B cell (primary cell): ENCODE measurements at regions not wholly inside any gene's neighbourhood (a gene's known extent, or its start where the extent isn't known, plus 50 kb on each side); places are given as distances from the start of the nearest gene placed in this dataset.

ENCODE experiments used
- ATAC-seq: fragments of 200-7000 bp; cut with Tn5 transposase; one replicate; pipeline ENCODE4 v1.10.0; 2021; ENCODE audit warnings: low read depth, mild to moderate bottlenecking, moderate number of reproducible peaks, moderate library complexity
- CTCF ChIA-PET: fragments of 350-600 bp; sonication (Branson Sonifier 250); formaldehyde crosslinking; loops from one replicate; lab custom pipeline; 2021; ENCODE audit warnings: antibody characterized with exemption, inconsistent platforms; lab: Charles Lee
- POLR2A ChIA-PET: fragments of 350-600 bp; sonication (Branson Sonifier 250); formaldehyde crosslinking; loops from one replicate; lab custom pipeline; 2021; ENCODE audit warnings: antibody characterized with exemption; lab: Charles Lee
- DNase-seq: peaks from one replicate; pipeline ENCODE4 v3.0.0; 2013
- H2AFZ ChIP-seq: 2 replicates; pipeline ENCODE4 v1.6.1; 2012; ENCODE audit warnings: mild to moderate bottlenecking, low read depth, low read length; ENCODE audit not compliant: insufficient read depth, poor library complexity, severe bottlenecking
- H3K27ac ChIP-seq, 2 donors: 1 replicate in 1 of 2; 2 replicates in 1 of 2; pipeline ENCODE4 v1.5.1; 2012 to 2013; ENCODE audit warnings: low read length in 2 of 2, mild to moderate bottlenecking in 2 of 2, moderate library complexity in 1 of 2
- H3K27me3 ChIP-seq, 4 experiments: fragments of 200-600 bp in 1 of 4; sonication (generic) in 1 of 4; replicated peaks in 1 of 4; 1 replicate in 2 of 4; 2 replicates in 2 of 4; pipeline versions ENCODE4 v1.6.1 to v1.7.0; 2013 to 2016; ENCODE audit warnings: low read length in 3 of 4, mild to moderate bottlenecking in 2 of 4, mixed read lengths in 1 of 4, moderate library complexity in 1 of 4; ENCODE audit not compliant: insufficient read depth in 4 of 4, control insufficient read depth in 3 of 4; ENCODE audit errors: control extremely low read depth in 1 of 4
- H3K36me3 ChIP-seq, 2 experiments: replicated peaks in 1 of 2; 1 replicate in 1 of 2; 2 replicates in 1 of 2; pipeline versions ENCODE4 v1.6.1 to v1.7.1; 2013; ENCODE audit warnings: low read length in 1 of 2; ENCODE audit not compliant: insufficient read depth in 2 of 2, control insufficient read depth in 1 of 2; ENCODE audit errors: control extremely low read depth in 1 of 2, extremely low read depth in 1 of 2
- H3K4me1 ChIP-seq, 2 donors: fragments of 200-600 bp in 1 of 2; sonication (generic) in 1 of 2; 1 replicate in 1 of 2; 2 replicates in 1 of 2; pipeline versions ENCODE4 v1.5.1 to v1.6.1; 2013 to 2017; ENCODE audit warnings: low read length in 2 of 2; ENCODE audit not compliant: control insufficient read depth in 2 of 2, insufficient read depth in 2 of 2
- H3K4me2 ChIP-seq: replicated peaks from 2 replicates; pipeline ENCODE3; 2012; ENCODE audit warnings: mild to moderate bottlenecking, low read depth, low read length; ENCODE audit not compliant: poor library complexity, severe bottlenecking
- H3K4me3 ChIP-seq, 5 experiments: fragments of 200-600 bp in 1 of 5; sonication (generic) in 1 of 5; 1 replicate in 3 of 5; 2 replicates in 2 of 5; pipeline versions ENCODE4 v1.5.1 to v1.7.0; 2011 to 2016; ENCODE audit warnings: low read length in 4 of 5, mild to moderate bottlenecking in 4 of 5, low read depth in 2 of 5, control low read depth in 1 of 5, moderate library complexity in 1 of 5; ENCODE audit not compliant: insufficient read depth in 1 of 5; ENCODE audit errors: control extremely low read depth in 1 of 5, extremely low read depth in 1 of 5
- H3K79me2 ChIP-seq: fragments of 200-600 bp; sonication (generic); one replicate; pipeline ENCODE4 v1.6.0; 2016; ENCODE audit warnings: low read length; ENCODE audit not compliant: control insufficient read depth, insufficient read depth
- H3K9ac ChIP-seq: fragments of 200-600 bp; sonication (generic); 2 replicates; pipeline ENCODE4 v1.6.1; 2017; ENCODE audit warnings: mild to moderate bottlenecking, low read length, moderate library complexity
- H3K9me3 ChIP-seq, 3 donors: one replicate each; pipeline versions ENCODE4 v1.6.1 to v1.7.1; 2013; ENCODE audit warnings: low read length in 2 of 3; ENCODE audit not compliant: control insufficient read depth in 2 of 3, insufficient read depth in 1 of 3; ENCODE audit errors: control extremely low read depth in 1 of 3
- H4K20me1 ChIP-seq: 2 replicates; pipeline ENCODE4 v1.6.0; 2012; ENCODE audit warnings: mild to moderate bottlenecking, low read length; ENCODE audit not compliant: insufficient read depth, control insufficient read depth, poor library complexity, severe bottlenecking
- H3K27ac Mint-ChIP-seq: one replicate; pipeline ENCODE4 v1.8.0; 2021; ENCODE audit warnings: mixed read lengths
- H3K27me3 Mint-ChIP-seq: one replicate; pipeline ENCODE4 v1.8.0; 2021; ENCODE audit warnings: mixed read lengths
- H3K4me1 Mint-ChIP-seq: one replicate; pipeline ENCODE4 v1.8.0; 2021; ENCODE audit warnings: mixed read lengths
- H3K4me3 Mint-ChIP-seq: one replicate; pipeline ENCODE4 v1.8.0; 2021; ENCODE audit warnings: mixed read lengths
- H3K9me3 Mint-ChIP-seq: one replicate; pipeline ENCODE4 v1.8.0; 2022; ENCODE audit warnings: mixed read lengths; ENCODE audit not compliant: insufficient read depth
- CTCF ChIP-seq: fragments of 200-600 bp; IDR thresholded peaks from one replicate; pipeline ENCODE4 v1.8.0; 2022; ENCODE audit warnings: antibody characterized with exemption, mild to moderate bottlenecking
- EZH2 ChIP-seq: IDR thresholded peaks from 2 replicates; pipeline ENCODE4 v1.6.1; 2012; ENCODE audit warnings: borderline replicate concordance, low read depth, mild to moderate bottlenecking, moderate library complexity, low read length; ENCODE audit not compliant: insufficient read depth, poor library complexity, severe bottlenecking
- WGBS: methylation state at CpG from one replicate; pipeline ENCODE4 v1.1.5; 2013; ENCODE audit warnings: missing lambda C conversion rate; ENCODE audit not compliant: insufficient coverage; 5-methylcytosine and 5-hydroxymethylcytosine counted together
- intact Hi-C: fragments of 100-400 bp; cut with micrococcal nuclease; formaldehyde crosslinking; loops from one replicate; pipeline ENCODE4 v1.10.0; 2022

- peaks cover 8 to 13% of the 10 kb centered on the region in 2 donors for H3K4me1 ChIP-seq
- no peaks in the 10 kb centered on the region for H3K36me3 ChIP-seq
- intact Hi-C loops, result no loop called here
- H3K9me3 Mint-ChIP-seq, result no peaks in the 10 kb centered on the region
- no peak overlapping the region for H2AFZ ChIP-seq
- 93% methylated on average over 2 of the region's 3 CpGs for WGBS
- TF ChIP-seq CTCF (no peak), EZH2 (no peak)
- no peak overlapping the region for H3K27ac Mint-ChIP-seq
- no peak overlapping the region for H3K27ac ChIP-seq
- no peak overlapping the region for H3K9ac ChIP-seq
- ATAC-seq, result no peak
- no peaks in the 10 kb centered on the region for H3K27me3 Mint-ChIP-seq
- POLR2A ChIA-PET, result no interaction called here
- CTCF ChIA-PET, result interaction anchor here (0.5 to 1.1 kb wide), 2 partner anchors 9 to 99 kb away, joined by 4 to 7 read pairs; no protein-coding TSS in a partner anchor
- H3K4me3 Mint-ChIP-seq, result no peak overlapping the region
- H3K27me3 ChIP-seq, result no peaks in the 10 kb centered on the region
- peaks cover 21% of the 10 kb centered on the region for H3K4me1 Mint-ChIP-seq
- no peak overlapping the region for H3K4me2 ChIP-seq
- no peaks in the 10 kb centered on the region for H4K20me1 ChIP-seq
- DNase-seq, result no peak
- no peaks in the 10 kb centered on the region for H3K9me3 ChIP-seq
- no peaks in the 10 kb centered on the region for H3K79me2 ChIP-seq
- no peak overlapping the region for H3K4me3 ChIP-seq
Observed at GRCh38 chr5:124849774-124850173, 103.3 kb upstream of the ZNF608 start.

- intact Hi-C loops, result no loop called here
- Histone ChIP-seq H3K27me3 (no peaks in the 10 kb centered on the region), H4K20me1 (no peaks in the 10 kb centered on the region), H3K79me2 (no peaks in the 10 kb centered on the region), H3K4me2 (no peak overlapping the region), H3K27ac (no peak overlapping the region), H3K4me3 (no peak overlapping the region), H2AFZ (no peak overlapping the region), H3K36me3 (no peaks in the 10 kb centered on the region), H3K9ac (no peak overlapping the region), H3K9me3 (no peaks in the 10 kb centered on the region), H3K4me1 (peaks cover 12 to 13% of the 10 kb centered on the region in 2 donors)
- 100% methylated on average over 1 of the region's 3 CpGs for WGBS
- DNase-seq (no peak), ATAC-seq (no peak)
- Mint-ChIP-seq H3K9me3 (no peaks in the 10 kb centered on the region), H3K4me1 (peaks cover 16% of the 10 kb centered on the region), H3K27me3 (no peaks in the 10 kb centered on the region), H3K27ac (no peak overlapping the region), H3K4me3 (no peak overlapping the region)
- POLR2A ChIA-PET, result no interaction called here
- CTCF ChIA-PET, result no interaction called here
- no peak for TF ChIP-seq CTCF
- TF ChIP-seq EZH2, result no peak
Observed at GRCh38 chr5:124856726-124857125, 110.3 kb upstream of the ZNF608 start.
